ENCODE measurements at regions not wholly inside any gene's neighbourhood (a gene's known extent, or its start where the extent isn't known, plus 50 kb on each side); places are given as distances from the start of the nearest gene placed in this dataset.

- DNase-seq, result no peak
These were observed 54.6 kb upstream of the TWIST2 start for GRCh38 chr2:238793306-238793705.

- DNase-seq, result no peak
These were observed 54.0 kb upstream of the TWIST2 start for GRCh38 chr2:238793801-238794449.

GRCh38 chr2:238796223-238796885 lies 51.5 kb upstream of the TWIST2 start:
- DNase-seq, result no peak

GRCh38 chr2:238797537-238797936 lies 50.3 kb upstream of the TWIST2 start:
- DNase-seq, result no peak
